Fibroblast of lung (primary cell): ENCODE measurements at regions not wholly inside any gene's neighbourhood (a gene's known extent, or its start where the extent isn't known, plus 50 kb on each side); places are given as distances from the start of the nearest gene placed in this dataset.

Source experiments
- CTCF ChIP-seq, 2 donors: IDR thresholded peaks in 1 of 2; conservative IDR thresholded peaks in 1 of 2; 1 replicate in 1 of 2; 2 replicates in 1 of 2; pipeline ENCODE4 v1.5.1; 2011 to 2012; ENCODE audit warnings: low read length in 2 of 2, control low read depth in 1 of 2, inconsistent platforms in 1 of 2, low read depth in 1 of 2, mild to moderate bottlenecking in 1 of 2
- EZH2 ChIP-seq: IDR thresholded peaks from 2 replicates; pipeline ENCODE4 v1.5.1; 2012; ENCODE audit warnings: low read length, control low read depth, mild to moderate bottlenecking; ENCODE audit errors: missing control alignments

DNA sequence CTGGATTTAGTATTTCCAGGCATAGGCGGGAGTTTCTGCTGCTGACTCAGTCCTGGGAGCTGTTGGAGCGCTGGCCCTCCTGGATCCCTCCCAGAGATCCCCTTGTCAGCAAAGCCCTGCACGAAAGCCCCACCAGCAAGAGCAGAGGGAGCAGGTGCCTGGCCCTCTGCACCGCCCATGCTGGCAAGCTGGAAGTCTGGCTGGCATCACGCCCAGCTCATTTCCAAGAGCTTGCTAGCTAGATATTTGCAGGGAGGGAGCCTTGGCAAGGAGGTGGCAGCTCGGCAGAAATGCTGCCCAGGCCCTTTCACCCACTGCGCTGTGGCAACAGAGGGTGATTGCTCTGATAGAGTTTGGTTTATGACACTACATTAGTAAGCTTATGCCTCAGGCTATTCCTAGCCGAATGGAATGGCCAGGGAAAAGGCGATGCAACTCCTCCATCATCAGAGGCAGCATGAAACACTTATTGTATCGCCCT, 193.9 kb downstream of the EMP1 start:
- TF ChIP-seq CTCF (conservative IDR thresholded peaks at IDR 0.05 in 1 of 2, IDR thresholded peaks at IDR 0.05 in 1 of 2; ENCODE audit: low read depth in 1 of 2, low read length in 2 of 2), result no peak
- TF ChIP-seq EZH2, result no peak
